Endothelial cell of umbilical vein (primary cell): ENCODE measurements at regions not wholly inside any gene's neighbourhood (a gene's known extent, or its start where the extent isn't known, plus 50 kb on each side); places are given as distances from the start of the nearest gene placed in this dataset.

Experiments
- BruUV-seq: library from RNA; stranded (reverse); fragments of 400-500 nt; replicated peaks from 2 replicates; lab custom pipeline; 2021; lab: Mats Ljungman, UMichigan
- CTCF ChIA-PET: fragments of 300-600, 350-600 bp; sonication (Branson Sonifier 250); formaldehyde crosslinking; loops from one replicate; lab custom pipeline; 2021; ENCODE audit warnings: antibody characterized with exemption, inconsistent platforms; lab: Charles Lee
- POLR2A ChIA-PET: fragments of 300-600, 350-600 bp; sonication (Branson Sonifier 250); formaldehyde crosslinking; loops from one replicate; lab custom pipeline; 2021; ENCODE audit warnings: antibody characterized with exemption, inconsistent platforms; lab: Charles Lee
- DNase-seq: peaks from one replicate; pipeline ENCODE4 v3.0.0-alpha.2; 2011; ENCODE audit warnings: low read depth, low spot score
- FAIRE-seq: peaks from 2 replicates; lab custom pipeline; 2011; peaks lifted over from hg19 to GRCh38; lab: Jason Lieb, UNC
- H2AFZ ChIP-seq: 2 replicates; pipeline ENCODE4 v1.6.0; 2012; ENCODE audit warnings: low read depth, low read length, control low read depth, inconsistent platforms
- H3K27ac ChIP-seq: 2 replicates; pipeline ENCODE4 v1.5.1; 2011; ENCODE audit warnings: low read depth, mild to moderate bottlenecking, control low read depth, low read length, moderate library complexity; ENCODE audit not compliant: insufficient read depth
- H3K27me3 ChIP-seq, 2 experiments: 2 replicates each; pipeline versions ENCODE4 v1.6.0 to v1.6.1; 2011; ENCODE audit warnings: low read length in 2 of 2, mixed read lengths in 1 of 2; ENCODE audit not compliant: control insufficient read depth in 2 of 2, insufficient read depth in 2 of 2
- H3K36me3 ChIP-seq, 2 experiments: 2 replicates in 1 of 2; 3 replicates in 1 of 2; pipeline ENCODE4 v1.5.1; 2011; ENCODE audit warnings: low read length in 2 of 2, mild to moderate bottlenecking in 1 of 2, moderate library complexity in 1 of 2; ENCODE audit not compliant: control insufficient read depth in 2 of 2, insufficient read depth in 2 of 2; ENCODE audit errors: extremely low read depth in 1 of 2
- H3K4me1 ChIP-seq: 3 replicates; pipeline ENCODE4 v1.5.1; 2011; ENCODE audit warnings: mild to moderate bottlenecking, low read length; ENCODE audit not compliant: control insufficient read depth, insufficient read depth; ENCODE audit errors: extremely low read depth
- H3K4me2 ChIP-seq: 2 replicates; pipeline ENCODE4 v1.6.1; 2011; ENCODE audit warnings: low read length, control low read depth, mixed read lengths; ENCODE audit not compliant: insufficient read depth
- H3K4me3 ChIP-seq, 3 experiments: fragments of 200-600 bp in 1 of 3; sonication (generic), shearing (Covaris generic) in 1 of 3; replicated peaks in 1 of 3; 2 replicates each; pipeline ENCODE4 v1.5.1; 2011 to 2016; ENCODE audit warnings: control low read depth in 3 of 3, low read length in 3 of 3, mild to moderate bottlenecking in 2 of 3, inconsistent platforms in 1 of 3, low read depth in 1 of 3, moderate library complexity in 1 of 3; ENCODE audit not compliant: insufficient read depth in 1 of 3
- H3K79me2 ChIP-seq: 2 replicates; pipeline ENCODE4 v1.6.0; 2012; ENCODE audit warnings: low read length, inconsistent platforms; ENCODE audit not compliant: control insufficient read depth, insufficient read depth
- H3K9ac ChIP-seq: replicated peaks from 2 replicates; pipeline ENCODE3; 2011; ENCODE audit warnings: low read length, control low read depth; ENCODE audit not compliant: insufficient read depth; ENCODE audit errors: extremely low read depth
- H3K9me1 ChIP-seq: replicated peaks from 3 replicates; pipeline ENCODE4 v1.6.0; 2011; ENCODE audit warnings: mild to moderate bottlenecking, low read length; ENCODE audit not compliant: control insufficient read depth, insufficient read depth; ENCODE audit errors: extremely low read depth
- H3K9me3 ChIP-seq: replicated peaks from 2 replicates; pipeline ENCODE4 v1.5.1; 2012; ENCODE audit warnings: low read length, inconsistent platforms; ENCODE audit not compliant: control insufficient read depth, insufficient read depth
- H4K20me1 ChIP-seq: replicated peaks from 2 replicates; pipeline ENCODE3; 2011; ENCODE audit warnings: mild to moderate bottlenecking, low read length; ENCODE audit not compliant: control insufficient read depth, insufficient read depth; ENCODE audit errors: extremely low read depth
- CTCF ChIP-seq, 2 donors: IDR thresholded peaks; 1 replicate in 1 of 2; 2 replicates in 1 of 2; pipeline ENCODE4 v1.5.1; 2011; ENCODE audit warnings: low read length in 2 of 2, mild to moderate bottlenecking in 2 of 2, moderate library complexity in 2 of 2, control low read depth in 1 of 2, inconsistent platforms in 1 of 2, low read depth in 1 of 2; ENCODE audit not compliant: insufficient read depth in 1 of 2; ENCODE audit errors: extremely low read depth in 1 of 2
- EZH2 ChIP-seq: IDR thresholded peaks from 2 replicates; pipeline ENCODE4 v1.6.1; 2012; ENCODE audit warnings: borderline replicate concordance, low read depth, mild to moderate bottlenecking, moderate library complexity, low read length, inconsistent platforms; ENCODE audit not compliant: severe bottlenecking
- FOS ChIP-seq: IDR thresholded peaks from 2 replicates; pipeline ENCODE4 v1.6.1; 2011; ENCODE audit warnings: mild to moderate bottlenecking, low read length, moderate library complexity, borderline replicate concordance; ENCODE audit not compliant: insufficient read depth
- GATA2 ChIP-seq: IDR thresholded peaks from 2 replicates; pipeline ENCODE4 v1.7.0; 2011; ENCODE audit warnings: low read depth, mild to moderate bottlenecking, moderate library complexity, mixed read lengths, low read length; ENCODE audit not compliant: insufficient read length, insufficient read depth
- JUN ChIP-seq: IDR thresholded peaks from 2 replicates; pipeline ENCODE4 v1.6.1; 2011; ENCODE audit warnings: borderline replicate concordance, low read depth; ENCODE audit not compliant: insufficient read length, insufficient read depth
- MAX ChIP-seq: IDR thresholded peaks from 2 replicates; pipeline ENCODE4 v1.6.1; 2011; ENCODE audit not compliant: insufficient read depth, insufficient read length
- MYC ChIP-seq: IDR thresholded peaks from one replicate; pipeline ENCODE4 v1.6.1; 2011; ENCODE audit warnings: mild to moderate bottlenecking, low read depth, low read length
- POLR2A ChIP-seq: IDR thresholded peaks from 2 replicates; pipeline ENCODE4 v1.6.1; 2012; ENCODE audit warnings: low read depth, mild to moderate bottlenecking, control low read depth, low read length
- POLR2AphosphoS5 ChIP-seq: IDR thresholded peaks from 2 replicates; pipeline ENCODE4 v1.6.1; 2012; ENCODE audit warnings: low read depth, mild to moderate bottlenecking, control low read depth, low read length, moderate library complexity; ENCODE audit not compliant: insufficient read depth
- dilution Hi-C: fragments of 300-500 bp; cut with MboI; formaldehyde crosslinking; loops from one replicate; pipeline ENCODE4 v1.15.0; 2019; ENCODE audit warnings: low sequenced_read_pairs; ENCODE audit not compliant: extremely low pct_ligation_motif_present
- intact Hi-C: fragments of 100-400 bp; cut with micrococcal nuclease; formaldehyde crosslinking; loops from one replicate; pipeline ENCODE4 v1.10.0; 2022

- no peak overlapping the region for H3K4me3 ChIP-seq
- no peaks in the 10 kb centered on the region for H3K4me1 ChIP-seq
- POLR2A ChIA-PET: no interaction called here
- FAIRE-seq: no peak
- H3K9me3 ChIP-seq: no peaks in the 10 kb centered on the region
- H2AFZ ChIP-seq: no peak overlapping the region
- H3K27ac ChIP-seq: no peak overlapping the region
- no peak overlapping the region for H3K4me2 ChIP-seq
- H3K9ac ChIP-seq: no peak overlapping the region
- no peak for DNase-seq
- intact Hi-C loops: no loop called here
- dilution Hi-C loops: no loop called here
- no peaks in the 10 kb centered on the region for H4K20me1 ChIP-seq
- H3K79me2 ChIP-seq: no peaks in the 10 kb centered on the region
- TF ChIP-seq POLR2A (no peak), EZH2 (no peak), MYC (no peak), JUN (no peak), CTCF (IDR thresholded peaks at IDR 0.05; ENCODE audit: extremely low read depth in 1 of 2, insufficient read depth in 1 of 2, low read depth in 1 of 2, low read length in 2 of 2) (no peak), FOS (no peak), GATA2 (no peak), MAX (no peak), POLR2AphosphoS5 (no peak)
- no peaks in the 10 kb centered on the region for H3K27me3 ChIP-seq
- H3K36me3 ChIP-seq: no peaks in the 10 kb centered on the region
- no peaks in the 10 kb centered on the region for H3K9me1 ChIP-seq
- CTCF ChIA-PET: interaction anchor here (0.7 to 2.2 kb wide), 3 partner anchors 9 to 393 kb away, joined by 3 to 6 read pairs (median 3); no protein-coding TSS in a partner anchor
- BruUV-seq: no TSS peak
These were observed 394.6 kb downstream of the PCDH7 start for GRCh38 chr4:31114816-31115215.
